ENCODE measurements at regions not wholly inside any gene's neighbourhood (a gene's known extent, or its start where the extent isn't known, plus 50 kb on each side); places are given as distances from the start of the nearest gene placed in this dataset.

GRCh38 chr5:88937406-88937805 is 54.4 kb upstream of the MEF2C start:
- DNase-seq, result no peak

GRCh38 chr5:88934439-88934838 is 51.5 kb upstream of the MEF2C start:
- no peak for DNase-seq
